AG04449 (cell line): ENCODE measurements at regions not wholly inside any gene's neighbourhood (a gene's known extent, or its start where the extent isn't known, plus 50 kb on each side); places are given as distances from the start of the nearest gene placed in this dataset.

Source experiments
- CTCF ChIA-PET: fragments of 350-600 bp; formaldehyde crosslinking; extraction: SDS; loops from one replicate; lab custom pipeline; 2021; ENCODE audit warnings: antibody characterized with exemption; lab: Yijun Ruan, JAX
- POLR2A ChIA-PET: fragments of 400-600, 350-600 bp; formaldehyde crosslinking; extraction: SDS; loops from one replicate; lab custom pipeline; 2020; ENCODE audit warnings: antibody characterized with exemption, inconsistent platforms; lab: Yijun Ruan, JAX
- DNase-seq: peaks from one replicate; pipeline ENCODE4 v3.0.0-alpha.2; 2010; ENCODE audit warnings: low read depth, low spot score
- H3K4me3 ChIP-seq: 2 replicates; pipeline ENCODE4 v1.5.1; 2011; ENCODE audit warnings: low read depth, mild to moderate bottlenecking, control low read depth, low read length
- CTCF ChIP-seq: IDR thresholded peaks from one replicate; pipeline ENCODE4 v1.5.1; 2011; ENCODE audit warnings: mild to moderate bottlenecking, moderate library complexity, low read length, control low read depth, inconsistent platforms; ENCODE audit not compliant: insufficient read depth; ENCODE audit errors: missing control alignments

DNA sequence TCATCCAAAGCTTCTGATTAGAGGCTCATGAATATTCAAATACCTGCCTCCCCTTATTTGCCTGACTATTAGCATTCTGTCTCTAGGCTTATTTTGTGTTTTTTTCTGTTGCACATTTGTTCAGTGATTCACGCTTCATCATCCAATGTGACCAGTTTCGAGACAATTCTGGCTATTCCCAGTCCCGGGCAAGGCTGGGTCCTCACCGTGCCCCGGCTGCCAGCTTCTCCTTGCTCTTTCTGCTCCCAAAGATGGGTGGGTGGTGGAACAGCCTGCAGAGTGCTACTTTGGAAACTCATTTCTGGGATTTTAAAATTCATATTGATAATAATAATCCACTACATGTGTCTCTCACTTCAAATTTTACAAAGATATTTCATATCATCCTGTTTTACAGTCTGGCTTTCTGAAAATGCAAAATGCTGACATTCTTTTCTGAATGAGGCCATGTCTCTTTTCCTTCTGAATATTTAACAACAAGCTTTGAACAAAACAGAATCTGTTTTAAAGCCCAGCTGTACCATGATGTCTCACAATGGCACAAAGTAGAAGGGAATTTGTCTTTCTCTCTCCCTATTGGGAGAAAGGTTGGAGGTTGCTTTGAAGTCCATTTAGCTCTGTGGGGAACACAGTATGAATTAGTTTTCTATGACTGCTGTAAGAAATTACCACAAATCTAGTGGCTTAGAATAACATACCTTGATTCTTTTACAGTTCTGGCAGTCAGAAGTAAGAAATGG, 116.9 kb upstream of the CDH13 start:
- ChIA-PET POLR2A (no interaction called here), CTCF (no interaction called here)
- no peak overlapping the region for H3K4me3 ChIP-seq
- DNase-seq: no peak
- no peak for TF ChIP-seq CTCF

- no peak for TF ChIP-seq CTCF
- ChIA-PET POLR2A (no interaction called here), CTCF (interaction anchor here (1.3 kb wide), 1 partner anchor 50 kb away, joined by 3 read pairs; no protein-coding TSS in a partner anchor)
- no peak for DNase-seq
- H3K4me3 ChIP-seq: no peak overlapping the region
These were observed 119.8 kb upstream of the CDH13 start for GRCh38 chr16:82506692-82507670.

DNA sequence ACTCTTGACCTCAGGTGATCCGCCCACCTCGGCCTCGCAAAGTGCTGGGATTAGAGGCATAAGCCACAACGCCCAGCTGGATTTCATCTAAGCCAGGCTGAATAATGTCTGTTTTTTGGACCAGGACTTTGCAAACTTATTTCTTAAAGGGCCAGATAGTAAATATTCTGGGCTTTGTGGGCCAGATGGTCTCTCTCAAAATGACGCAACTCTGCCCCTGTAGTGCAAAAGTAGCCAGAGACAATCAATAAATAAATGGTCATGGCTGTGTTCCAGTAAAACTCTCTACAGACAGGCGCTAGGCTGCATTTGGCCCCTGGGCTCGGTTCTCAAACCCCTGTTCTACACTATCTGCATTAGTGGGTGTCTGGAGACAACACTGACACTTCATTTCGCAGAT, 121.9 kb upstream of the CDH13 start:
- no peak for TF ChIP-seq CTCF
- ChIA-PET POLR2A (no interaction called here), CTCF (no interaction called here)
- DNase-seq: no peak
- no peak overlapping the region for H3K4me3 ChIP-seq

DNA sequence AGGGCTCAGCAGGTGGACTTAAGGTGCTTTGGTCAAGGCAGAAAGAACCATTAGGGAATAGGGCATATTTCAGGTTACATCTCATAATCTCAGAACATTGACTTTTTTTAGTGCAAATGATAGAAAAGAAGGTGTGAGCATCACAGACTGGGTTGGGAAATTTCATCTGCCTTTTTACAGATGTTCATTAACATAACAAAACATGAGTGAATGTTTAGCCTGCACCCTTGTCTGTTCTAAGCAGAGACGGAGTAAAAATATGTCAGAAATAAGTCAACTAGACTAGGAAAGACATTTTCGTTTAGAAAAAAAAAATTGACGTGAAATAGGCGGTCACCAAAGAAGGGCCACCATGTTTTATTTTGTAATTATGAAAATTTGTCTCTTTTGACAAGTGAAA, 127.5 kb upstream of the CDH13 start:
- TF ChIP-seq CTCF: no peak
- POLR2A ChIA-PET: no interaction called here
- DNase-seq: no peak
- H3K4me3 ChIP-seq: no peak overlapping the region
- CTCF ChIA-PET: no interaction called here

- no peak for DNase-seq
- ChIA-PET CTCF (no interaction called here), POLR2A (no interaction called here)
- no peak for TF ChIP-seq CTCF
- no peak overlapping the region for H3K4me3 ChIP-seq
These were observed 129.6 kb upstream of the CDH13 start for GRCh38 chr16:82497139-82497538.

DNA sequence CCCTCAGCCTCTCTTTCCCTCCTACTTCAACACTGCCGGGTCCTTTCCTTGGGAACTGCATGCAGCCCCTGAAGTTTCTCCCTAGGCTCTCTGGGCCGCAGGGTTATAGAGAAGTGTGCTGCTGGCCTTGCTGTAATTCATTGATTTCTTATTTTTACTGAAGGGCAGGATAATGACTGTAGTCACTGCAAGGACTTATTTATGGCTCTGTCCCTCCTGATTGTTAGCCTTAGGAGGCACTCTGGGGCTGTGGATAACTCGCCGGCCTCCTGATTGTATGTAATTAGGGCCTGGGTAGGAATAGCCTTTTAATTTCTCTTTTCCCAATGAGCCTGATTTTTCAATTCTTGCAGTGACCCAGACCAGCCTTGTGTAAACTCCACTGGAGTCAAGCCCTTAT, 138.3 kb upstream of the CDH13 start:
- DNase-seq: no peak
- POLR2A ChIA-PET: no interaction called here
- no peak overlapping the region for H3K4me3 ChIP-seq
- TF ChIP-seq CTCF: no peak
- CTCF ChIA-PET: no interaction called here
